Prostate gland (tissue), 2 donors: ENCODE measurements at regions not wholly inside any gene's neighbourhood (a gene's known extent, or its start where the extent isn't known, plus 50 kb on each side); places are given as distances from the start of the nearest gene placed in this dataset.

Experiments
- DNase-seq: peaks from one replicate; pipeline ENCODE4 v3.0.0-alpha.2; 2019; ENCODE audit warnings: low spot score
- H3K27ac ChIP-seq, 2 donors: fragments of 200-600 bp; sonication (generic); 2 replicates each; pipeline ENCODE4 v1.5.1; 2017 to 2019
- H3K27me3 ChIP-seq: fragments of 200-600 bp; sonication (generic); replicated peaks from 2 replicates; pipeline ENCODE4 v1.5.1; 2019; ENCODE audit not compliant: insufficient read depth
- H3K36me3 ChIP-seq, 2 donors: fragments of 200-600 bp; sonication (generic); 1 replicate in 1 of 2; 2 replicates in 1 of 2; pipeline versions ENCODE4 v1.5.1 to v1.8.1; 2017 to 2019
- H3K4me1 ChIP-seq: fragments of 200-600 bp; sonication (generic); replicated peaks from 2 replicates; pipeline ENCODE4 v1.5.1; 2019
- H3K4me3 ChIP-seq, 2 donors: fragments of 200-600 bp; sonication (generic); 2 replicates each; pipeline ENCODE4 v1.5.1; 2017 to 2019
- H3K9me3 ChIP-seq: fragments of 200-600 bp; sonication (generic); 2 replicates; pipeline ENCODE4 v1.5.1; 2017
- POLR2A ChIP-seq: fragments of 450-650 bp; IDR thresholded peaks from one replicate; pipeline ENCODE4 v1.6.1; 2016; ENCODE audit warnings: antibody characterized with exemption, mild to moderate bottlenecking
- POLR2AphosphoS5 ChIP-seq: sonication (generic); formaldehyde crosslinking; IDR thresholded peaks from one replicate; pipeline ENCODE4 v1.6.1; 2017; ENCODE audit warnings: antibody characterized with exemption
- WGBS: methylation state at CpG from one replicate; pipeline ENCODE4 v1.1.5; 2018; 5-methylcytosine and 5-hydroxymethylcytosine counted together
- intact Hi-C: fragments of 100-400 bp; cut with DNase I; formaldehyde crosslinking; loops from one replicate; pipeline ENCODE4 v1.14.2; 2022
- TF ChIP-seq, protein P1 (sequence below), 4 experiments: fragments of 200-600 bp in 2 of 4; fragments of 450-650 bp in 2 of 4; sonication (generic) in 2 of 4; IDR thresholded peaks; 1 replicate in 3 of 4; 2 replicates in 1 of 4; pipeline ENCODE4 v1.5.1; 2016 to 2019; ENCODE audit warnings: antibody characterized with exemption in 4 of 4, mild to moderate bottlenecking in 2 of 4, moderate library complexity in 2 of 4

DNA sequence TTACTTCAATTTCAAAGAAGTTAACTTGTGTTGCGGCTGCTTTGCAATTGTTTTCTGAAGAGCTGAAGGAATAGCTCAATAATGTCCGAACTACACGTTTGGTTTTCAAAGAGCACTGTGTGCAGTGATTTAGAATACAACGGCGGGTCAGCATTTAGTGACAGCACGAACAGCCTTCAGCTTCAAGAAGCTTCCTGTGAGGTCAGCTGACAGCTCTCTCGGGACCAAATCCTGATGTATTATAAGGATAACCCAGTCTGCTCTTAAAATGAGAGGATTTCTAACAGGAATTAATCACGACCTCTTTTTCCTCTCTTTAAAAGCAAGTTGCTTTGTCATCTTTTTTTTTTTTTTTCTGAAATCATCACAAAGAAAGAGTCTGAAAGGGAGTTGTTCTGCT lies 97.9 kb upstream of the UNC13C start:
- no peak for DNase-seq
- no peak for TF ChIP-seq POLR2AphosphoS5
- no peak for TF ChIP-seq POLR2A
- TF ChIP-seq, protein P1, sequence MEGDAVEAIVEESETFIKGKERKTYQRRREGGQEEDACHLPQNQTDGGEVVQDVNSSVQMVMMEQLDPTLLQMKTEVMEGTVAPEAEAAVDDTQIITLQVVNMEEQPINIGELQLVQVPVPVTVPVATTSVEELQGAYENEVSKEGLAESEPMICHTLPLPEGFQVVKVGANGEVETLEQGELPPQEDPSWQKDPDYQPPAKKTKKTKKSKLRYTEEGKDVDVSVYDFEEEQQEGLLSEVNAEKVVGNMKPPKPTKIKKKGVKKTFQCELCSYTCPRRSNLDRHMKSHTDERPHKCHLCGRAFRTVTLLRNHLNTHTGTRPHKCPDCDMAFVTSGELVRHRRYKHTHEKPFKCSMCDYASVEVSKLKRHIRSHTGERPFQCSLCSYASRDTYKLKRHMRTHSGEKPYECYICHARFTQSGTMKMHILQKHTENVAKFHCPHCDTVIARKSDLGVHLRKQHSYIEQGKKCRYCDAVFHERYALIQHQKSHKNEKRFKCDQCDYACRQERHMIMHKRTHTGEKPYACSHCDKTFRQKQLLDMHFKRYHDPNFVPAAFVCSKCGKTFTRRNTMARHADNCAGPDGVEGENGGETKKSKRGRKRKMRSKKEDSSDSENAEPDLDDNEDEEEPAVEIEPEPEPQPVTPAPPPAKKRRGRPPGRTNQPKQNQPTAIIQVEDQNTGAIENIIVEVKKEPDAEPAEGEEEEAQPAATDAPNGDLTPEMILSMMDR (IDR thresholded peaks at IDR 0.05) = no peak
- intact Hi-C loops = no loop called here

DNA sequence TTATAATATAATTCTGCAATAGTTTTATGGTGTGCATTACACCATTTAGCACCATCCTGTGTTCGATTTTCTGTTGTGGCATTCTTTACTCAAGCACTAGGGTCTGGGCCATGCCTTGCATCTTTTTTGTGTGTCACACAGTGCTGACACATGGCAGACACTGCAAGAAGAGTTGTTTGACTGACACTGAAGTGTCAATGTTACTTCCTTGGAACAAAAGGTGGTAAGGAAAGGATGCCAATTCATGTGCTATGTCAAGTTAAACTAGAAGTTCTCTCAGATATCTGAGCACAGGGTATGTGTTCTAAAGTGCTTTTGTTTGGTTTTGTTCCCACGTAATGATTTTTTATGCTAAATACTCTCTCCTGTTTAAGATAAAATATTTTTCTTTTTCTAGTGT lies 102.5 kb upstream of the UNC13C start:
- DNase-seq = no peak
- intact Hi-C loops = no loop called here
- H3K27ac ChIP-seq = no peak overlapping the region
- TF ChIP-seq, protein P1 (IDR thresholded peaks at IDR 0.05) = no peak
- TF ChIP-seq POLR2AphosphoS5 = no peak
- no peak for TF ChIP-seq POLR2A
- H3K36me3 ChIP-seq = no peaks in the 10 kb centered on the region
- 58% methylated on average over 2 of the region's 2 CpGs for WGBS
- no peaks in the 10 kb centered on the region for H3K4me1 ChIP-seq
- no peaks in the 10 kb centered on the region for H3K27me3 ChIP-seq
- H3K4me3 ChIP-seq = no peak overlapping the region
- no peaks in the 10 kb centered on the region for H3K9me3 ChIP-seq

More for the DNA sequence above, 97.9 kb upstream of the UNC13C start:
- H3K27ac ChIP-seq = no peak overlapping the region
- no peaks in the 10 kb centered on the region for H3K9me3 ChIP-seq
- WGBS = 54% methylated on average over 8 of the region's 8 CpGs
- H3K27me3 ChIP-seq = no peaks in the 10 kb centered on the region
- H3K4me3 ChIP-seq = no peak overlapping the region
- no peaks in the 10 kb centered on the region for H3K36me3 ChIP-seq
- H3K4me1 ChIP-seq = no peaks in the 10 kb centered on the region

DNA sequence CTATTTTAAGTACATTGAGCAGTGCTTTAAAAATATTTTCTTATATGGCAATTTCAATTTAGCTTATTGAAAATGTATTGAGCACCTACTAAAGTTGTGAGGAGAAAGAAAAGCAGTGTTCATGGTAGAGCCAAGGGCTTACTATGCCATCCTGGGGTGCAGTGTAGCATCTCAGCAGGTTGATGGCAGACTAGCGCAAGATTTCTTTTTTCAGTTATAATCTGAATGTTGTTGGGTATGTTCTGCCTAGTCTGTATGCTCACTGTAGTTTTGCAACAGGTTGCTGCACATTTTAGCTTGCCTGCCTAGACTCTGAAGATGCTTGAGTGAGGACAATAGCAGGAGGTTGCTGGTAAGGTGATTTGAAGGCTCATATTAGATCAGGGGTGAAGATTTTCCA lies 103.1 kb upstream of the UNC13C start:
- TF ChIP-seq, protein P1 (IDR thresholded peaks at IDR 0.05) = no peak
- TF ChIP-seq POLR2AphosphoS5 (no peak), POLR2A (no peak)
- Histone ChIP-seq H3K27me3 (no peaks in the 10 kb centered on the region), H3K9me3 (no peaks in the 10 kb centered on the region), H3K4me1 (no peaks in the 10 kb centered on the region), H3K4me3 (no peak overlapping the region), H3K36me3 (no peaks in the 10 kb centered on the region), H3K27ac (no peak overlapping the region)
- intact Hi-C loops = no loop called here
- no peak for DNase-seq
- 94% methylated on average over 1 of the region's 1 CpG for WGBS

DNA sequence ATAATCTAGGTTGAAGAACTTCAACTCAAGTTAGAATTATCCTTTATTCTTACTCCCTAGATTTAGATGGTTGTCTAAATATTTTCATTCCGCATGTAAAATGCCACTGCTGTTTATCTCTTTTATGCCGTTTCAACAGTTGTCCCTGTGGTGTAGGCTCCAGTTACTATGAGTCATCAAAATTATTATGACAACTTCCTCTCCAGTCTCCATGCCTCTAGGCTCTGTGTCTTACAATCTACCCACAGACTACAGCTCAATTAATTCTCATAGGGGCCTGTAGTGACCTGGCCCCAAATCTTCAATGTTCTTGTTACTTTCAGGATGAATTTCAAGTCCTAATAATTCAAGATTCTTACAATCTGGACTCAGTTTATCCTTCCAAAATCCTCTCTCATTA lies 105.8 kb upstream of the UNC13C start:
- 71% methylated on average over 2 of the region's 2 CpGs for WGBS
- intact Hi-C loops = no loop called here
- no peak for DNase-seq

DNA sequence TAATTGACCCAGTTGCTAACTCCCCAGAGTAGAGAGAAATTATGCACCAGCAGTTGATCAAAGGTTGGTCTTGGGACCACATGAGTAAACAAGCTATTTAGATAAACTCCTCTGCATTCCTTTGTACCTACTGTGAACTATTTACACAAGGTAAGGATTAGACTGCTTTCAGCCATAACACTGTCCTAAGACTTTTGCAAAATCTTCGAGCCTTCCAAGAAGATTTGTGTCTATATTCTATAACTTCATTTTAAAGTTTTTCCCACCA lies 108.5 kb upstream of the UNC13C start:
- intact Hi-C loops = no loop called here
- no peak overlapping the region for H3K27ac ChIP-seq
- no peak for DNase-seq
- TF ChIP-seq, protein P1 (IDR thresholded peaks at IDR 0.05) = no peak
- TF ChIP-seq POLR2AphosphoS5 (no peak), POLR2A (no peak)
- H3K36me3 ChIP-seq = no peaks in the 10 kb centered on the region
- H3K27me3 ChIP-seq = no peaks in the 10 kb centered on the region
- WGBS = 50% methylated on average over 1 of the region's 1 CpG
- no peak overlapping the region for H3K4me3 ChIP-seq
- H3K9me3 ChIP-seq = no peaks in the 10 kb centered on the region
- no peaks in the 10 kb centered on the region for H3K4me1 ChIP-seq

More for the DNA sequence above, 105.8 kb upstream of the UNC13C start:
- H3K4me3 ChIP-seq = no peak overlapping the region
- H3K4me1 ChIP-seq = no peaks in the 10 kb centered on the region
- H3K36me3 ChIP-seq = no peaks in the 10 kb centered on the region
- H3K27me3 ChIP-seq = no peaks in the 10 kb centered on the region
- TF ChIP-seq POLR2AphosphoS5 (no peak), POLR2A (no peak)
- TF ChIP-seq, protein P1 (IDR thresholded peaks at IDR 0.05) = no peak
- no peak overlapping the region for H3K27ac ChIP-seq
- H3K9me3 ChIP-seq = no peaks in the 10 kb centered on the region
